ENCODE measurements at regions not wholly inside any gene's neighbourhood (a gene's known extent, or its start where the extent isn't known, plus 50 kb on each side); places are given as distances from the start of the nearest gene placed in this dataset.

DNA sequence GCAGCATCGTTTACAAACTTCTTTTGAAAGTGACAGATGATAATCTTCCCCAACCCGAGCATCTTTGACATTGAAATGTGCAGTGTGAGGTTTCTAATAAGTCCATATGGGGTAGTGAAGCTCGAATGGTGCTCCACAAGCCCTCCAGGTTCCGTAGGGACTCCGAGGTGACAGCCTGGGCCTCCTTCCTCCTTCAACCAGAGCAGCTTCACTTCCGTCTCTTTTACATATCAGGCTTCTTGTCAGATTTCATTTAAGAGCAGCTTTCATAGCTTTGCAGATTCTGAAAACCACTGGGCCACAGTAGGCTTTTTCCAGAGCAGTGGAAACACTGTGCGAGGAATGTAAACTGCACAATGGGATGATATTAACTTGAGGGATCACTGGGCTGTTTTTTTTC, 103.6 kb upstream of the CPM start:
- TF ChIP-seq, protein P1, sequence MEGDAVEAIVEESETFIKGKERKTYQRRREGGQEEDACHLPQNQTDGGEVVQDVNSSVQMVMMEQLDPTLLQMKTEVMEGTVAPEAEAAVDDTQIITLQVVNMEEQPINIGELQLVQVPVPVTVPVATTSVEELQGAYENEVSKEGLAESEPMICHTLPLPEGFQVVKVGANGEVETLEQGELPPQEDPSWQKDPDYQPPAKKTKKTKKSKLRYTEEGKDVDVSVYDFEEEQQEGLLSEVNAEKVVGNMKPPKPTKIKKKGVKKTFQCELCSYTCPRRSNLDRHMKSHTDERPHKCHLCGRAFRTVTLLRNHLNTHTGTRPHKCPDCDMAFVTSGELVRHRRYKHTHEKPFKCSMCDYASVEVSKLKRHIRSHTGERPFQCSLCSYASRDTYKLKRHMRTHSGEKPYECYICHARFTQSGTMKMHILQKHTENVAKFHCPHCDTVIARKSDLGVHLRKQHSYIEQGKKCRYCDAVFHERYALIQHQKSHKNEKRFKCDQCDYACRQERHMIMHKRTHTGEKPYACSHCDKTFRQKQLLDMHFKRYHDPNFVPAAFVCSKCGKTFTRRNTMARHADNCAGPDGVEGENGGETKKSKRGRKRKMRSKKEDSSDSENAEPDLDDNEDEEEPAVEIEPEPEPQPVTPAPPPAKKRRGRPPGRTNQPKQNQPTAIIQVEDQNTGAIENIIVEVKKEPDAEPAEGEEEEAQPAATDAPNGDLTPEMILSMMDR (IDR thresholded peaks at IDR 0.05; ENCODE audit: insufficient read depth, low read depth, low read length), result no peak
- no peak for TF ChIP-seq EZH2 (IDR thresholded peaks at IDR 0.05; ENCODE audit: insufficient read depth, low read length)
